ENCODE measurements at regions not wholly inside any gene's neighbourhood (a gene's known extent, or its start where the extent isn't known, plus 50 kb on each side); places are given as distances from the start of the nearest gene placed in this dataset.

DNA sequence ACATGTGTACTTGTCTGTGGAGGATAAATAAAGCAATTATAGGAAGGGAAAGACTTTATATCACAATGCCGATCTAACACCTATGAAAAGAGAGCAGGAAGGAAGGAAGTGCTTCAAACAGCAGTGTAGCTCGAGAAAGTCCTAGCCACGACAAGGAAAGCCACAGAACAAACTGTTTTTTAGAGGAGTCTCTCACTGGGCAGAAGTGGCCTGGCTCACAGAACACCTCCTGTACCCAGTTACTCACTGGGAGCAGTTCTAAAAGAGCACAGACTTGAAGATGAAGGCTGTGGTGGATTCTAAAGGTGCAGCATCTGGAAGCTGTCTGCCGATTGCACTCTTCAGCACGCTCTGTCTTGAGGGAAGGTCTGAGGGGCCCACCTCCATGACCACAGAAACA, 248.8 kb upstream of the ATP11B start:
- TF ChIP-seq, protein P1, sequence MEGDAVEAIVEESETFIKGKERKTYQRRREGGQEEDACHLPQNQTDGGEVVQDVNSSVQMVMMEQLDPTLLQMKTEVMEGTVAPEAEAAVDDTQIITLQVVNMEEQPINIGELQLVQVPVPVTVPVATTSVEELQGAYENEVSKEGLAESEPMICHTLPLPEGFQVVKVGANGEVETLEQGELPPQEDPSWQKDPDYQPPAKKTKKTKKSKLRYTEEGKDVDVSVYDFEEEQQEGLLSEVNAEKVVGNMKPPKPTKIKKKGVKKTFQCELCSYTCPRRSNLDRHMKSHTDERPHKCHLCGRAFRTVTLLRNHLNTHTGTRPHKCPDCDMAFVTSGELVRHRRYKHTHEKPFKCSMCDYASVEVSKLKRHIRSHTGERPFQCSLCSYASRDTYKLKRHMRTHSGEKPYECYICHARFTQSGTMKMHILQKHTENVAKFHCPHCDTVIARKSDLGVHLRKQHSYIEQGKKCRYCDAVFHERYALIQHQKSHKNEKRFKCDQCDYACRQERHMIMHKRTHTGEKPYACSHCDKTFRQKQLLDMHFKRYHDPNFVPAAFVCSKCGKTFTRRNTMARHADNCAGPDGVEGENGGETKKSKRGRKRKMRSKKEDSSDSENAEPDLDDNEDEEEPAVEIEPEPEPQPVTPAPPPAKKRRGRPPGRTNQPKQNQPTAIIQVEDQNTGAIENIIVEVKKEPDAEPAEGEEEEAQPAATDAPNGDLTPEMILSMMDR (IDR thresholded peaks at IDR 0.05; ENCODE audit: low read depth, low read length, poor library complexity, severe bottlenecking): no peak
- TF ChIP-seq EZH2phosphoT487 (IDR thresholded peaks at IDR 0.05; ENCODE audit: borderline replicate concordance, low read length): no peak
